HepG2 (cell line): ENCODE measurements at regions not wholly inside any gene's neighbourhood (a gene's known extent, or its start where the extent isn't known, plus 50 kb on each side); places are given as distances from the start of the nearest gene placed in this dataset.

ENCODE experiments used
- ATF3 ChIP-seq: sonication (generic); formaldehyde crosslinking; IDR thresholded peaks from 2 replicates; pipeline ENCODE4 v1.4.0; 2020; ENCODE audit warnings: missing genetic modification reagents
- CCAR2 ChIP-seq: fragments of 200-400 bp; formaldehyde crosslinking; optimal IDR thresholded peaks from 2 replicates; pipeline ENCODE3; 2018; ENCODE audit warnings: low read depth, mild to moderate bottlenecking, low read length, moderate library complexity
- CTCF ChIP-seq: sonication (generic); formaldehyde crosslinking; IDR thresholded peaks from 2 replicates; pipeline ENCODE4 v1.5.0; 2020; ENCODE audit warnings: mild to moderate bottlenecking, missing genetic modification reagents, moderate library complexity
- MAX ChIP-seq: IDR thresholded peaks from 2 replicates; pipeline ENCODE4 v1.6.1; 2012; ENCODE audit warnings: inconsistent platforms
- PREB ChIP-seq: sonication (generic); formaldehyde crosslinking; IDR thresholded peaks from 2 replicates; pipeline ENCODE4 v1.4.0; 2020; ENCODE audit warnings: missing genetic modification reagents
- REST ChIP-seq, 2 experiments: IDR thresholded peaks; 2 replicates each; pipeline ENCODE4 v1.6.1; 2011 to 2012; ENCODE audit warnings: low read length in 2 of 2, borderline replicate concordance in 1 of 2, low read depth in 1 of 2, mild to moderate bottlenecking in 1 of 2, moderate library complexity in 1 of 2
- SMC3 ChIP-seq: IDR thresholded peaks from 2 replicates; pipeline ENCODE4 v1.6.1; 2011; ENCODE audit warnings: low read length, improper control_type of control experiment
- USF2 ChIP-seq, 2 experiments: sonication (generic) in 1 of 2; formaldehyde crosslinking in 1 of 2; IDR thresholded peaks; 2 replicates each; pipeline versions ENCODE4 v1.5.1 to v1.6.1; 2011 to 2020; ENCODE audit warnings: borderline replicate concordance in 1 of 2, low read depth in 1 of 2, low read length in 1 of 2, mild to moderate bottlenecking in 1 of 2, missing genetic modification reagents in 1 of 2, moderate library complexity in 1 of 2
- ZNF513 ChIP-seq: sonication (generic); formaldehyde crosslinking; conservative IDR thresholded peaks from 2 replicates; pipeline ENCODE4 v1.5.0; 2020; ENCODE audit warnings: missing genetic modification reagents
- ZNF780A ChIP-seq: sonication (generic); formaldehyde crosslinking; IDR thresholded peaks from 2 replicates; pipeline ENCODE4 v1.8.0; 2022; ENCODE audit warnings: mild to moderate bottlenecking, missing genetic modification reagents, moderate library complexity

GRCh38 chr20:58147628-58148370, 80.7 kb downstream of the ANKRD60 start:
- TF ChIP-seq CTCF (no peak), PREB (CRISPR knock-in tag) (no peak), CCAR2 (no peak), ZNF780A (CRISPR knock-in tag) (no peak), ATF3 (CRISPR knock-in tag) (no peak), MAX (no peak), SMC3 (no peak), USF2 (IDR thresholded peaks at IDR 0.05; ENCODE audit: low read depth, low read length) (no peak), USF2 (CRISPR knock-in tag; IDR thresholded peaks at IDR 0.05; ENCODE audit: borderline replicate concordance) (no peak), ZNF513 (CRISPR knock-in tag) (no peak), REST (IDR thresholded peaks at IDR 0.05; ENCODE audit: borderline replicate concordance in 1 of 2, low read depth in 1 of 2, low read length in 2 of 2) (no peak)
